A549 (cell line): ENCODE measurements at regions not wholly inside any gene's neighbourhood (a gene's known extent, or its start where the extent isn't known, plus 50 kb on each side); places are given as distances from the start of the nearest gene placed in this dataset.

ENCODE experiments used
- CHD2 ChIP-seq: fragments of 150-350 bp; IDR thresholded peaks from 2 replicates; pipeline ENCODE4 v1.6.1; 2014; ENCODE audit warnings: low read length; ENCODE audit not compliant: partially characterized antibody
- FOSL2 ChIP-seq, 2 experiments: fragments of 450-650 bp in 1 of 2; fragments of >200 bp in 1 of 2; sonication (Bioruptor Twin) in 1 of 2; formaldehyde crosslinking; IDR thresholded peaks; 2 replicates each; pipeline versions ENCODE4 v1.5.0 to v1.6.1; 2016 to 2020; ENCODE audit warnings: mild to moderate bottlenecking in 1 of 2, moderate library complexity in 1 of 2
- POLR2A ChIP-seq: IDR thresholded peaks from 2 replicates; pipeline ENCODE4 v1.6.1; 2012; ENCODE audit warnings: mild to moderate bottlenecking, low read length
- TF ChIP-seq, protein P1 (sequence below): fragments of >200 bp; sonication (Bioruptor Twin); formaldehyde crosslinking; IDR thresholded peaks from 3 replicates; pipeline ENCODE4 v1.5.1; 2016

DNA sequence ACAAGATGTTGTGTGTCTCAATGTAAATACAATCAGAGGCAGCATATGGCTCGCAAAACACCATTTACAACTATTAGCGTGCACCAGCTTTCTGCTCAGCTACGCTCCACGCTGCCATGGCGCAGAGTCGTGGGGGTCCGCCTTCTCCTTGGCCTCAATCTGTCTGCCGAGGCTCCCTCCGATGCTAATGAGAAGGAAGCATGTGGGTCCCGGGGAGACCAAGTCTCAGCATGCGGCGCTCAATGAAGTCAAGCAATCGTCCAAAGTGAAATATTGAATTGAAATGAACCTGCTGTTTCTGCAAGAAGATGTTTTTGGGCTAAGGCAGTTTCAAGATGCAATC is 228.9 kb downstream of the TOMM20 start:
- TF ChIP-seq POLR2A (no peak), FOSL2 (IDR thresholded peaks at IDR 0.05) (no peak), FOSL2 (CRISPR knock-in tag; IDR thresholded peaks at IDR 0.05) (no peak), CHD2 (no peak)
- TF ChIP-seq, protein P1, sequence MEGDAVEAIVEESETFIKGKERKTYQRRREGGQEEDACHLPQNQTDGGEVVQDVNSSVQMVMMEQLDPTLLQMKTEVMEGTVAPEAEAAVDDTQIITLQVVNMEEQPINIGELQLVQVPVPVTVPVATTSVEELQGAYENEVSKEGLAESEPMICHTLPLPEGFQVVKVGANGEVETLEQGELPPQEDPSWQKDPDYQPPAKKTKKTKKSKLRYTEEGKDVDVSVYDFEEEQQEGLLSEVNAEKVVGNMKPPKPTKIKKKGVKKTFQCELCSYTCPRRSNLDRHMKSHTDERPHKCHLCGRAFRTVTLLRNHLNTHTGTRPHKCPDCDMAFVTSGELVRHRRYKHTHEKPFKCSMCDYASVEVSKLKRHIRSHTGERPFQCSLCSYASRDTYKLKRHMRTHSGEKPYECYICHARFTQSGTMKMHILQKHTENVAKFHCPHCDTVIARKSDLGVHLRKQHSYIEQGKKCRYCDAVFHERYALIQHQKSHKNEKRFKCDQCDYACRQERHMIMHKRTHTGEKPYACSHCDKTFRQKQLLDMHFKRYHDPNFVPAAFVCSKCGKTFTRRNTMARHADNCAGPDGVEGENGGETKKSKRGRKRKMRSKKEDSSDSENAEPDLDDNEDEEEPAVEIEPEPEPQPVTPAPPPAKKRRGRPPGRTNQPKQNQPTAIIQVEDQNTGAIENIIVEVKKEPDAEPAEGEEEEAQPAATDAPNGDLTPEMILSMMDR, result no peak
